ENCODE measurements at regions not wholly inside any gene's neighbourhood (a gene's known extent, or its start where the extent isn't known, plus 50 kb on each side); places are given as distances from the start of the nearest gene placed in this dataset.
"Not testable (repeated sequence)": the region's sequence is repeated elsewhere in the genome, so short reads cannot be mapped to it uniquely, and the experiment has no call there.

DNA sequence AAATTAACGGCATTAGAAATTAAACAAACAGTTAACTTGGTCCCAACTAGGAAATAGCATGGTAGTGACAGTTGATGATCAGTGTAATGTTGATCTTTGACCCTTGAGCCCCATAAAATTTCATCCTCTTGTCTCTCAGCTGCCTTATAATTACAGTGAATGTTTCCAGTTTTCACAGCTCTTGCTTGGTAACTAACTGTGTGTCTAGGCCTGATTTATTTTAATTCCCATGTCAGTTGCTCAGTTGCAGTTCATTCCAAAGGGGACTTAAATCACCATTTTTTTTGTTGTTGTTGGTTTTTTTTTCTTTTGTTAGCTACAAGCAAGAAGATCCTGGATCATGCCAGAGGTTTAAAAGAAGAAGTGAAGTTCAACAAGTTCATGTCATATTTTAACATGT lies 1883.7 kb upstream of the FLRT2 start:
- no peak for DNase-seq

DNA sequence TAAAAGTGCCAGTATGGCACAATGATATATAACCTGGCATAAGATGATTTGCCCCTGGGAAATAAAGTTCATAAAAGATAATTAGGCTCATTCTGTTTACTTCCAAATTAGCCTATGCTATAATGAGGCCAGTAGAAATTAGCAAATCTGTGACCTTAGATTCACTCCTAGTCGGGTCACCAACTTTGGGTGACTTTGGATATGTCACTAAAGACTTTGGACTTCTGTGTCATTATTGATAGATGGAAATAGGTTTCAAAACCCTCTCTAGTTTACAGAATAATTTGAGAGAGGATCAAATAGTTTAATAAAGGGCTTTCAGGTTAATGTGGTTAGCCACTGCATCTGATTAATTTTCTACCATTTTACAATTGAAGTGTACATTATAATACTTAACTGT lies 1869.3 kb upstream of the FLRT2 start:
- no peak for DNase-seq

- no peak for DNase-seq
Observed at GRCh38 chr14:83664389-83664788, 1865.6 kb upstream of the FLRT2 start.

- no peak for DNase-seq
Observed at GRCh38 chr14:83689265-83689664, 1840.7 kb upstream of the FLRT2 start.

DNA sequence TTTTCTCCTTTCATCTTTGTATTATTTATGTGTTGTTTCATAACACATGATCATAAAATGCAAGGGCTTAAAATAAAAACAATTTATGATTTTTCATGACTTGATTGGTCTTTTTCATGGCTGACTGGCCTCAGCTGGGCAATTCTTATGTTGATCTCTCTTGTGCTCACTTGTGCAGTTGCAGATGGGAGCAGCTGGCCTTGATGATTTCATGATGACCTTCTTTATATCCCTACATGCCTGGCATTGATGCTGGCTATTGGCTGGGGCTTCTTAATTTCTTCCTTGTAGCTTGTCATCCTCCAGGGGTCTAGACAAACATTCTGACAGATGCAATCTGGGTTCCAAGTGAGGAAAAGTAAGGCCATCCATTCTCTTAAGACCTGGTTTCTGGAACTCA lies 1832.8 kb upstream of the FLRT2 start:
- DNase-seq: no peak

- DNase-seq: no peak
Observed at GRCh38 chr14:83702619-83703018, 1827.3 kb upstream of the FLRT2 start.

DNA sequence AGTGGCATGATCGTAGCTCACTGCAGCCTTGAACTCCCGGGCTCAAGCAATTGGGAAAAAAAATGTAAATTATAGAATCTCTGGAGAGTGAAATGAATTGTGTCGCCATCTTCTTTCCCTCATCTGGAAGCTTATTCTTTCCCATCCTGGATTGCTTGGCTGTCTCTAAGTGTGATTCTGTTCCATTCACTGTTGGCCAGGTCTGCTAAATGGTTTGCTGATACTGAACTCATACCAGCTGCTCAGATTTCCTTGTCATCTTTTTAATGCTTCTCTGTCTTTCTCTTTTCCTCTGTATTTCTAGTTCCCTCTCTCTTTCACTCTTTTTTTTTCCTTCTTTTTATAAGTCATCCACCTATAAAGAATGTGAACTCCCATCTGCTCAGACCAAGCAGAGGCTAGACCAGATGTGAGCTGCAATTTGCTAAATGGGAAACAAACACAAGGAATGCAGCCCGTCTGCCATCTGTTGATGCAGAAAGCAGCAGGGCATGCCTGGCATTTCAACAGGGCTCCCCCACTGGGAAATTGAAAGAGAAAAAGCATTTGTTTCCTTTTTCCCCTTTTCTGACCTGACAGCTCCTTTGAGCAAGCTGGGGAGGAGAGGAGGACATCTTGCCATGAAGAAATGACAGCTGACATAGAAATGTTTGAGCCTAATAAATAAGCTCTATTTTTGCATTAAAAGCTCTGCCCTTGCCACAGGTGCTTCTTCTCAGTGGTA lies 1823.6 kb upstream of the FLRT2 start:
- DNase-seq: no peak

- no peak for DNase-seq
Observed at GRCh38 chr14:83707056-83707455, 1822.9 kb upstream of the FLRT2 start.

DNA sequence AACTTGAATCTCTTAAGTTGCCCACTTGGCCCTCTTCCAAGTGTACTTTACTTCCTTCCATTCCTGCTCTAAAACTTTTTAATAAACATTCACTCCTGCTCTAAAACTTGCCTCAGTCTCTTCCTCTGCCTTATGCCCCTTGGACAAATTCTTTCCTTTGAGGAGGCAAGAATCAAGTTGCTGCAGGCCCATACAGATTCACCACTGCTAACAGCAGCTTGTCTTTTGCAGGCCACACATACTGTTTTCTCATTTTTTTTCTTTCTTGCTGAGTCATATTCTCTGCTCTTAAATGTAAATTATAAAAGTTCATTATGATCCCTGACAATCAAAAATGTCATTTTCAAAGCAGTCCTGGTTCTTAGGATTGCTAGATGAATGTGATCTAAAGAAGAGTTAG lies 1820.8 kb upstream of the FLRT2 start:
- no peak for DNase-seq

- no peak for DNase-seq
Observed at GRCh38 chr14:83711046-83711445, 1818.9 kb upstream of the FLRT2 start.

GRCh38 chr14:83712418-83713129 lies 1817.4 kb upstream of the FLRT2 start:
- no peak for DNase-seq

DNA sequence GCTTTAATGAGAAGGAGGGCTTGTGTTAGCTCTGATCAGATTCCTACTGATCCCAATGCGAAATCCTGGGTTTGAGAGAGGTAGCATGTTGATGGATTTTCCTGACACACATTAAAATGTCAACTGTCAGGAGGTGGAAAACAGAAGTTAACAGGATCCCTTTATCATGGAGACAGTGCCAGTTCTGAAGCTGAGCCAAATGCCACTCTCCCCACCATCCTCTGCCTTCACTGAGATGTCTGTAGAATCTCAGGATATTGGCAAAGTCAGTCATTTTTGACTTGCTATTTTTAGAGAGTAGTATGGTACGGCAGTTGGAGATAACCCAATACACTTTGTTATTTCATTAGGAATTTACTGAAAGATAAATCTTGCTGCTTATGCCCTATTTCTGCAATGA lies 1816.2 kb upstream of the FLRT2 start:
- no peak for DNase-seq

DNA sequence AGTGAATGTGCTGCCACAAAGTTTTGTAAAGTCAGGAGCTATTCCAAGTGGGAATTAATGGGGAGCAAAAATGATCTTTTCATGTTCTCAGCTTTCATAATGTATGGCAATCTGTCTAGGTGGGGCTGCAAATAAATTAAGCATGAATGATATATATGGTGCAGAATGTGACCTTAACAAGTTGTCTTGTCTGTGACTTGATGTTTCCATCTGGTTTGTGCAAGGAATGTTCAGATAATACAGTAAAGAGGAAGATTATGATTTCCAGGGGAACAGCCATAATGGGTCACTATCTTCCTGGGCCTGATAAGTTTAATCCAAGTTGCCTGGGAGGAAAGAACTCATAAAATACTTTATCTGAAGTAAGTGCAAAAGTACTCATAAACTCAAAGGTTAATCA lies 1815.8 kb upstream of the FLRT2 start:
- no peak for DNase-seq

- DNase-seq: not testable (repeated sequence)
Observed at GRCh38 chr14:83719435-83719834, 1810.5 kb upstream of the FLRT2 start.

- DNase-seq: no peak
Observed at GRCh38 chr14:83733670-83734069, 1796.3 kb upstream of the FLRT2 start.

- DNase-seq: no peak
Observed at GRCh38 chr14:83734431-83734830, 1795.5 kb upstream of the FLRT2 start.

GRCh38 chr14:83741269-83741668 lies 1788.7 kb upstream of the FLRT2 start:
- no peak for DNase-seq

DNA sequence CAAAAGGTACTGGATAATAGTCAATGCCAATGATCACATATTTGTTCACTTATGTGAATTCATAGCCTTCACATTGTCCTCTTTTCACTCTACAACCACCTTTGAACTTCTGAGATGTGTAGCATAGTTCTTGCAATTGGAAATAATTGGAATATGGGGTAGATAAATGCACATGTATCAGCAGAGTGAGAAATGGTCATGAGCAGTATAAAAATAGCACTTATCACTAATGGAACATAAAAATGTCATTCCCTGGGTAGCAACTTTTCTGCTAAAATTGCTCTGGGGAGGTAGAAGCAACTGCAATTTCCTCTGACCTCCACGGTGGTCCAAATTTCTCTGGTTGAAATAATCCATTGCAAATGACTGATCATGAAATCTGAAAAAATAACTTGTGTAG lies 1785.7 kb upstream of the FLRT2 start:
- DNase-seq: no peak

GRCh38 chr14:83744891-83745290 lies 1785.1 kb upstream of the FLRT2 start:
- DNase-seq: no peak

DNA sequence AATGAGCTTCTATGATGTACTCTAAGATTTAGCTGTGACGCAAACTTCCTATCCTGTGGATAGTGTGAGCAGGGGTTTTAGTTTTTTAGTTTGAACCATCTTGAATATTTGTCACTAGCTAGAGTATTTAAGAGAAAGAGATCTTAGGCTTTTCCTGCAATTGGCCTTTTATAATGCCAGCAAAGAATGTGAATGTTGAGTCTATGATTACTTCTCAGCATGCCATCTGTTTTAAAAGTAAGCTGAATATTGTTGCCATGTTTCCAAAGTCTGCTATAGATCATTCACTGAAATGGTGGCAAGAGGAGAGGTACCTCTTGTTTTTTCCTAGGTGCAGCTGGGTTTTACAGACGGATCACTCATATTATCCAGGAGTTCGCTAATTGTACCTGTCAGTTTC lies 1783.6 kb upstream of the FLRT2 start:
- DNase-seq: no peak

- DNase-seq: no peak
Observed at GRCh38 chr14:83757916-83758315, 1772.0 kb upstream of the FLRT2 start.

GRCh38 chr14:83764656-83765599 lies 1765.0 kb upstream of the FLRT2 start:
- no peak for DNase-seq

DNA sequence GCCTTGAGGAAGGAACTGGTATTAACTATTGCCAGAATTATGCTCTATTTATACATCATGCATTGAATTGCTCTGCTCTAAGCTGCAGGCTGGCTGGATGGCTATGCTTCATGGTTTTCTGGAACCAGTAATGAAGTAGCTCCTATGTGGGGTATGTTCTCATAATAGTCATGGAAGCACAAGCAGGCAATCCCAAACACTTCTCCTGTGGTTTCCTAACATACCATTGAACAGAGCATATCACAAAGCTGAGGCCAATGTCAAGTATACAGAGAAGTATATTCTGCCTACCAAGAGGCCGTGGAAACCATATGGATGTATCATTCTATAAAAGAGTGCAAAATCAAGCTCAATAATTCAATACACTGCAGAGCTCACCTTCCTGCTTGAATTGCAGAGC lies 1752.4 kb upstream of the FLRT2 start:
- DNase-seq: no peak

DNA sequence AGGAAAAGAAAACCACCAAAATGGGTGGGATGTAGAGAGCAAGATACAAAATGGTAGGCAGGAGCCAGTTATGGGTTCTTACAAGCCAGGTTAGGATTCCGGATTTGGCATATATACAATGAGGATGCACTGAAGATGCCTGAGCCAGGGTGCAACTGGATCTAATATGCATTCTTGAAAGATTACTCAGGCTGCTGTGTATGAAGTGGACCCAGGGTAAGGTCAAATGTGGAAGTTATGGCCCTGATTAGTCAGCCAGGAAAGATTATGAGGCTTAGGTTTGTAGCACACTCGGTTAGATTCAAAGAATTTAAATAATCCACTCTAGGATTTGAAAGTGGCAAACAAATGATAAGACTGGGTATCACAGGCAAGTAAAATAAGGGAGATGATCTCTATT lies 1750.7 kb upstream of the FLRT2 start:
- DNase-seq: no peak
